Keratinocyte (primary cell): ENCODE measurements at regions not wholly inside any gene's neighbourhood (a gene's known extent, or its start where the extent isn't known, plus 50 kb on each side); places are given as distances from the start of the nearest gene placed in this dataset.

Experiments used
- CTCF ChIP-seq, 3 experiments: IDR thresholded peaks in 1 of 3; conservative IDR thresholded peaks in 1 of 3; optimal IDR thresholded peaks in 1 of 3; 2 replicates in 2 of 3; 3 replicates in 1 of 3; pipeline versions ENCODE3 to v1.5.1; 2011; ENCODE audit warnings: low read length in 3 of 3, mild to moderate bottlenecking in 3 of 3, moderate library complexity in 2 of 3, control low read depth in 1 of 3, inconsistent platforms in 1 of 3; ENCODE audit not compliant: insufficient read depth in 2 of 3; ENCODE audit errors: extremely low read depth in 1 of 3
- EZH2 ChIP-seq: IDR thresholded peaks from one replicate; pipeline ENCODE4 v1.6.1; 2012; ENCODE audit warnings: inconsistent platforms, mild to moderate bottlenecking, low read length, moderate library complexity

- TF ChIP-seq CTCF (optimal IDR thresholded peaks at IDR 0.05 in 1 of 3, IDR thresholded peaks at IDR 0.05 in 1 of 3, conservative IDR thresholded peaks at IDR 0.05 in 1 of 3; ENCODE audit: extremely low read depth in 1 of 3, insufficient read depth in 2 of 3, low read length in 3 of 3) (no peak), EZH2 (no peak)
Measured at GRCh38 chr2:195150819-195151218, 506.2 kb upstream of the SLC39A10 start.
